ENCODE measurements at regions not wholly inside any gene's neighbourhood (a gene's known extent, or its start where the extent isn't known, plus 50 kb on each side); places are given as distances from the start of the nearest gene placed in this dataset.

GRCh38 chrX:25070038-25070437, 54.3 kb upstream of the ARX start:
- no peak overlapping the region for H3K27ac ChIP-seq
- TF ChIP-seq EP300 (IDR thresholded peaks at IDR 0.05; ENCODE audit: low read depth), result no peak
- TF ChIP-seq CTCF (IDR thresholded peaks at IDR 0.05), result no peak
- TF ChIP-seq POLR2AphosphoS5 (IDR thresholded peaks at IDR 0.05), result no peak
- H3K27me3 ChIP-seq, result no peaks in the 10 kb centered on the region
- intact Hi-C loops (cut with DNase I; ENCODE audit: low total_unique reads) (no loop called here), in situ Hi-C loops (cut with MboI; ENCODE audit: low pct_ligation_motif_present in 1 of 4, low pct_unique_long_range_greater_than_20kb in 1 of 4, low sequenced_read_pairs in 3 of 4) (no loop called here)
- no peak for DNase-seq
- H3K36me3 ChIP-seq, result no peaks in the 10 kb centered on the region
- no peaks in the 10 kb centered on the region for H3K9me3 ChIP-seq
- no peaks in the 10 kb centered on the region for H3K4me1 ChIP-seq
- WGBS, 2 donors (ENCODE audit: low coverage in 1 of 2), result 53 to 67% methylated on average over 1 of the region's 1 CpG
- no peak overlapping the region for H3K4me3 ChIP-seq

GRCh38 chrX:25069209-25069608, 53.4 kb upstream of the ARX start:
- Histone ChIP-seq H3K4me1 (no peaks in the 10 kb centered on the region), H3K27me3 (no peaks in the 10 kb centered on the region), H3K36me3 (no peaks in the 10 kb centered on the region), H3K27ac (no peak overlapping the region), H3K4me3 (no peak overlapping the region), H3K9me3 (no peaks in the 10 kb centered on the region)
- TF ChIP-seq EP300 (IDR thresholded peaks at IDR 0.05; ENCODE audit: low read depth) (no peak), POLR2AphosphoS5 (IDR thresholded peaks at IDR 0.05) (no peak), CTCF (IDR thresholded peaks at IDR 0.05) (no peak), POLR2A (IDR thresholded peaks at IDR 0.05) (no peak)
- intact Hi-C loops (cut with DNase I; ENCODE audit: low total_unique reads), result no loop called here
- no peak for DNase-seq
- in situ Hi-C loops (cut with MboI; ENCODE audit: low pct_ligation_motif_present in 1 of 4, low pct_unique_long_range_greater_than_20kb in 1 of 4, low sequenced_read_pairs in 3 of 4), result no loop called here
- 80% methylated on average over 2 of the region's 2 CpGs; no CpG with 5 or more reads in 1 of the 2 donors for WGBS, 2 donors (ENCODE audit: low coverage in 1 of 2)

GRCh38 chrX:25068340-25068739, 52.6 kb upstream of the ARX start:
- Histone ChIP-seq H3K4me3 (no peak overlapping the region), H3K4me1 (no peaks in the 10 kb centered on the region), H3K36me3 (no peaks in the 10 kb centered on the region), H3K27ac (no peak overlapping the region), H3K27me3 (no peaks in the 10 kb centered on the region), H3K9me3 (no peaks in the 10 kb centered on the region)
- intact Hi-C loops (cut with DNase I; ENCODE audit: low total_unique reads) (no loop called here), in situ Hi-C loops (cut with MboI; ENCODE audit: low pct_ligation_motif_present in 1 of 4, low pct_unique_long_range_greater_than_20kb in 1 of 4, low sequenced_read_pairs in 3 of 4) (no loop called here)
- TF ChIP-seq EP300 (IDR thresholded peaks at IDR 0.05; ENCODE audit: low read depth), result no peak
- no peak for TF ChIP-seq CTCF (IDR thresholded peaks at IDR 0.05)
- TF ChIP-seq POLR2AphosphoS5 (IDR thresholded peaks at IDR 0.05), result no peak
- no peak for TF ChIP-seq POLR2A (IDR thresholded peaks at IDR 0.05)
- no peak for DNase-seq
- WGBS, 2 donors (ENCODE audit: low coverage in 1 of 2), result 70 to 84% methylated on average over 2 to 5 of the region's 5 CpGs

- Histone ChIP-seq H3K4me3 (no peak overlapping the region), H3K27ac (no peak overlapping the region), H3K27me3 (no peaks in the 10 kb centered on the region), H3K4me1 (no peaks in the 10 kb centered on the region), H3K9me3 (no peaks in the 10 kb centered on the region), H3K36me3 (no peaks in the 10 kb centered on the region)
- 61 to 73% methylated on average over 2 to 4 of the region's 4 CpGs for WGBS, 2 donors (ENCODE audit: low coverage in 1 of 2)
- intact Hi-C loops (cut with DNase I; ENCODE audit: low total_unique reads), result no loop called here
- TF ChIP-seq POLR2AphosphoS5 (IDR thresholded peaks at IDR 0.05) (no peak), POLR2A (IDR thresholded peaks at IDR 0.05) (no peak), CTCF (IDR thresholded peaks at IDR 0.05) (no peak), EP300 (IDR thresholded peaks at IDR 0.05; ENCODE audit: low read depth) (no peak)
- in situ Hi-C loops (cut with MboI; ENCODE audit: low pct_ligation_motif_present in 1 of 4, low pct_unique_long_range_greater_than_20kb in 1 of 4, low sequenced_read_pairs in 3 of 4), result no loop called here
- DNase-seq, result no peak
Observed at GRCh38 chrX:25067271-25068172, 51.8 kb upstream of the ARX start.

All from transverse colon (tissue), 4 donors.